Heart left ventricle (tissue), 13 donors: ENCODE measurements at regions not wholly inside any gene's neighbourhood (a gene's known extent, or its start where the extent isn't known, plus 50 kb on each side); places are given as distances from the start of the nearest gene placed in this dataset.

Source experiments
- POLR2A ChIP-seq, 2 donors: fragments of 450-650 bp; IDR thresholded peaks; one replicate each; pipeline ENCODE4 v1.6.1; 2017; ENCODE audit warnings: antibody characterized with exemption in 2 of 2, mild to moderate bottlenecking in 2 of 2, moderate library complexity in 2 of 2
- TF ChIP-seq, protein P1 (sequence below), 12 donors: fragments of 200-600 bp; sonication (generic) in 4 of 12; IDR thresholded peaks; one replicate each; pipeline versions ENCODE4 v1.5.0 to v1.8.0; 2018 to 2022; ENCODE audit warnings: antibody characterized with exemption in 12 of 12, mild to moderate bottlenecking in 5 of 12
- donor health status: ischemic (EF 13 %, LVEDD 7.1; RV severe dilation, severe dysfunction).
- donor health status: DM: no; HTN: yes; CAD: no.
- donor health status: DM: no; HTN: no; CAD: no.
- donor health status: ischemic (EF 25% LVEDD 6.9; RV normal size, moderate dysfunction).
- donor health status: ischemic (EF 25% LVEDD 5.7; RV mildly dilated, moderate dysfunction).
- donor health status: ischemic (EF 35%, LVEDD 5.7; RV mildly dilated, moderate dysfunction).
- donor health status: nonischemic (EF 11% LVEDD 7.7; RV severe dilation, severe dysfunction).
- donor health status: DM: yes; HTN: yes; CAD: no.
- donor health status: PGD.
- donor health status: ischemic (EF 29% LVEDD 5.4; RV normal size, mild dysfunction).
- donor health status: nonischemic (EF 23%, LVEDD 6.1; RV moderate dilation, normal function).

GRCh38 chr11:122468965-122469364, 186.6 kb upstream of the UBASH3B start:
- TF ChIP-seq, protein P1, sequence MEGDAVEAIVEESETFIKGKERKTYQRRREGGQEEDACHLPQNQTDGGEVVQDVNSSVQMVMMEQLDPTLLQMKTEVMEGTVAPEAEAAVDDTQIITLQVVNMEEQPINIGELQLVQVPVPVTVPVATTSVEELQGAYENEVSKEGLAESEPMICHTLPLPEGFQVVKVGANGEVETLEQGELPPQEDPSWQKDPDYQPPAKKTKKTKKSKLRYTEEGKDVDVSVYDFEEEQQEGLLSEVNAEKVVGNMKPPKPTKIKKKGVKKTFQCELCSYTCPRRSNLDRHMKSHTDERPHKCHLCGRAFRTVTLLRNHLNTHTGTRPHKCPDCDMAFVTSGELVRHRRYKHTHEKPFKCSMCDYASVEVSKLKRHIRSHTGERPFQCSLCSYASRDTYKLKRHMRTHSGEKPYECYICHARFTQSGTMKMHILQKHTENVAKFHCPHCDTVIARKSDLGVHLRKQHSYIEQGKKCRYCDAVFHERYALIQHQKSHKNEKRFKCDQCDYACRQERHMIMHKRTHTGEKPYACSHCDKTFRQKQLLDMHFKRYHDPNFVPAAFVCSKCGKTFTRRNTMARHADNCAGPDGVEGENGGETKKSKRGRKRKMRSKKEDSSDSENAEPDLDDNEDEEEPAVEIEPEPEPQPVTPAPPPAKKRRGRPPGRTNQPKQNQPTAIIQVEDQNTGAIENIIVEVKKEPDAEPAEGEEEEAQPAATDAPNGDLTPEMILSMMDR (IDR thresholded peaks at IDR 0.05) = no peak
- no peak for TF ChIP-seq POLR2A (IDR thresholded peaks at IDR 0.05)
